ENCODE measurements at regions not wholly inside any gene's neighbourhood (a gene's known extent, or its start where the extent isn't known, plus 50 kb on each side); places are given as distances from the start of the nearest gene placed in this dataset.

- DNase-seq = no peak
- Histone ChIP-seq H3K4me3 (no peak overlapping the region), H3K36me3 (no peaks in the 10 kb centered on the region), H3K4me1 (peaks cover 31% of the 10 kb centered on the region), H3K9me3 (replicated peaks) (no peaks in the 10 kb centered on the region), H3K27ac (no peak overlapping the region), H3K27me3 (peaks cover 11% of the 10 kb centered on the region; the same call in 1 of the 2 replicates)
Observed at GRCh38 chr17:77883213-77883650, 75.3 kb upstream of the TNRC6C start.

GRCh38 chr17:77884019-77884418 lies 74.5 kb upstream of the TNRC6C start:
- no peak overlapping the region for H3K27ac ChIP-seq
- H3K4me1 ChIP-seq = peaks cover 31% of the 10 kb centered on the region
- no peaks in the 10 kb centered on the region for H3K9me3 ChIP-seq (replicated peaks)
- H3K4me3 ChIP-seq = no peak overlapping the region
- DNase-seq = peak; percentile 70 to 74
- peaks cover 11% of the 10 kb centered on the region; the same call in 1 of the 2 replicates for H3K27me3 ChIP-seq
- H3K36me3 ChIP-seq = no peaks in the 10 kb centered on the region

GRCh38 chr17:77884967-77885641 lies 73.4 kb upstream of the TNRC6C start:
- Histone ChIP-seq H3K27me3 (peaks cover 11% of the 10 kb centered on the region; the same call in 1 of the 2 replicates), H3K36me3 (no peaks in the 10 kb centered on the region), H3K27ac (no peak overlapping the region), H3K4me1 (peaks cover 31% of the 10 kb centered on the region), H3K9me3 (replicated peaks) (no peaks in the 10 kb centered on the region), H3K4me3 (no peak overlapping the region)
- no peak for DNase-seq

GRCh38 chr17:77885678-77886386 lies 72.7 kb upstream of the TNRC6C start:
- Histone ChIP-seq H3K4me1 (peaks cover 30% of the 10 kb centered on the region), H3K27me3 (peaks cover 11% of the 10 kb centered on the region; the same call in 1 of the 2 replicates)

GRCh38 chr17:77886387-77886728 lies 72.1 kb upstream of the TNRC6C start:
- H3K27me3 ChIP-seq = peaks cover 11% of the 10 kb centered on the region; the same call in 1 of the 2 replicates
- H3K9me3 ChIP-seq (replicated peaks) = no peaks in the 10 kb centered on the region
- H3K27ac ChIP-seq = no peak overlapping the region
- H3K4me1 ChIP-seq = peaks cover 25% of the 10 kb centered on the region
- no peaks in the 10 kb centered on the region for H3K36me3 ChIP-seq
- DNase-seq = no peak
- H3K4me3 ChIP-seq = no peak overlapping the region

More at GRCh38 chr17:77885678-77886386, 72.7 kb upstream of the TNRC6C start:
- no peak overlapping the region for H3K4me3 ChIP-seq
- H3K36me3 ChIP-seq = no peaks in the 10 kb centered on the region
- H3K9me3 ChIP-seq (replicated peaks) = no peaks in the 10 kb centered on the region
- DNase-seq = no peak
- no peak overlapping the region for H3K27ac ChIP-seq

- Histone ChIP-seq H3K36me3 (no peaks in the 10 kb centered on the region), H3K27ac (no peak overlapping the region), H3K9me3 (replicated peaks) (no peaks in the 10 kb centered on the region), H3K4me3 (peak overlapping the region; percentile 50; the same call in 1 of the 2 replicates), H3K27me3 (peaks cover 15% of the 10 kb centered on the region; the same call in 1 of the 2 replicates), H3K4me1 (peaks cover 17% of the 10 kb centered on the region)
- no peak for DNase-seq
Observed at GRCh38 chr17:77887110-77887463, 71.4 kb upstream of the TNRC6C start.

- Histone ChIP-seq H3K9me3 (replicated peaks) (no peaks in the 10 kb centered on the region), H3K4me1 (peaks cover 12% of the 10 kb centered on the region), H3K27me3 (peaks cover 15% of the 10 kb centered on the region; the same call in 1 of the 2 replicates), H3K4me3 (peak overlapping the region; percentile 50), H3K36me3 (no peaks in the 10 kb centered on the region), H3K27ac (no peak overlapping the region)
- DNase-seq = peak; percentile 63 to 73
Observed at GRCh38 chr17:77887464-77888241, 70.8 kb upstream of the TNRC6C start.

GRCh38 chr17:77888242-77889134 lies 70.0 kb upstream of the TNRC6C start:
- H3K27me3 ChIP-seq = peaks cover 15% of the 10 kb centered on the region; the same call in 1 of the 2 replicates
- no peaks in the 10 kb centered on the region for H3K9me3 ChIP-seq (replicated peaks)
- peaks cover 5% of the 10 kb centered on the region for H3K4me1 ChIP-seq
- peak overlapping the region; percentile 50 for H3K4me3 ChIP-seq
- H3K36me3 ChIP-seq = no peaks in the 10 kb centered on the region
- DNase-seq = no peak
- no peak overlapping the region for H3K27ac ChIP-seq

GRCh38 chr17:77889135-77889505 lies 69.4 kb upstream of the TNRC6C start:
- no peak overlapping the region for H3K4me3 ChIP-seq
- H3K36me3 ChIP-seq = no peaks in the 10 kb centered on the region
- H3K9me3 ChIP-seq (replicated peaks) = no peaks in the 10 kb centered on the region
- no peak for DNase-seq
- peaks cover 5% of the 10 kb centered on the region for H3K4me1 ChIP-seq
- no peak overlapping the region for H3K27ac ChIP-seq
- H3K27me3 ChIP-seq = peaks cover 15% of the 10 kb centered on the region; the same call in 1 of the 2 replicates

- Histone ChIP-seq H3K27me3 (peaks cover 15% of the 10 kb centered on the region; the same call in 1 of the 2 replicates), H3K4me3 (no peak overlapping the region), H3K36me3 (no peaks in the 10 kb centered on the region), H3K4me1 (peaks cover 5% of the 10 kb centered on the region), H3K27ac (no peak overlapping the region), H3K9me3 (replicated peaks) (no peaks in the 10 kb centered on the region)
- no peak for DNase-seq
Observed at GRCh38 chr17:77889866-77890760, 68.4 kb upstream of the TNRC6C start.

GRCh38 chr17:77890771-77891170 lies 67.7 kb upstream of the TNRC6C start:
- no peak overlapping the region for H3K27ac ChIP-seq
- H3K36me3 ChIP-seq = no peaks in the 10 kb centered on the region
- no peaks in the 10 kb centered on the region for H3K9me3 ChIP-seq (replicated peaks)
- DNase-seq = no peak
- H3K4me3 ChIP-seq = no peak overlapping the region
- peaks cover 5% of the 10 kb centered on the region for H3K4me1 ChIP-seq
- H3K27me3 ChIP-seq = peaks cover 15% of the 10 kb centered on the region; the same call in 1 of the 2 replicates

- no peak overlapping the region for H3K4me3 ChIP-seq
- no peaks in the 10 kb centered on the region for H3K9me3 ChIP-seq (replicated peaks)
- DNase-seq = no peak
- H3K4me1 ChIP-seq = peaks cover 5% of the 10 kb centered on the region
- peaks cover 12% of the 10 kb centered on the region; the same call in 1 of the 2 replicates for H3K27me3 ChIP-seq
- H3K36me3 ChIP-seq = no peaks in the 10 kb centered on the region
- H3K27ac ChIP-seq = no peak overlapping the region
Observed at GRCh38 chr17:77891602-77892001, 66.9 kb upstream of the TNRC6C start.

GRCh38 chr17:77892031-77892430 lies 66.5 kb upstream of the TNRC6C start:
- H3K27me3 ChIP-seq = peaks cover 7% of the 10 kb centered on the region; the same call in 1 of the 2 replicates
- DNase-seq = no peak
- no peaks in the 10 kb centered on the region for H3K9me3 ChIP-seq (replicated peaks)
- H3K36me3 ChIP-seq = no peaks in the 10 kb centered on the region
- H3K4me1 ChIP-seq = peaks cover 4% of the 10 kb centered on the region
- H3K27ac ChIP-seq = no peak overlapping the region
- no peak overlapping the region for H3K4me3 ChIP-seq
